Stomach (tissue), 8 donors: ENCODE measurements at regions not wholly inside any gene's neighbourhood (a gene's known extent, or its start where the extent isn't known, plus 50 kb on each side); places are given as distances from the start of the nearest gene placed in this dataset.

Experiments
- DNase-seq, 2 donors: peaks; one replicate each; pipeline versions ENCODE4 v3.0.0 to v3.0.0-alpha.2; 2013 to 2019
- H3K27ac ChIP-seq, 5 donors: fragments of 200-600 bp in 4 of 5; sonication (generic) in 4 of 5; one replicate each; pipeline ENCODE4 v1.5.1; 2013 to 2019; ENCODE audit warnings: mild to moderate bottlenecking in 1 of 5, moderate library complexity in 1 of 5
- H3K27me3 ChIP-seq, 3 donors: fragments of 200-600 bp; sonication (generic); one replicate each; pipeline ENCODE4 v1.5.1; 2017 to 2019; ENCODE audit warnings: mixed run types in 1 of 3
- H3K36me3 ChIP-seq, 4 donors: fragments of 200-600 bp; sonication (generic); 1 replicate in 3 of 4; 2 replicates in 1 of 4; pipeline ENCODE4 v1.5.1; 2016 to 2019
- H3K4me1 ChIP-seq, 4 donors: fragments of 200-600 bp; sonication (generic); one replicate each; pipeline ENCODE4 v1.5.1; 2016 to 2019
- H3K4me3 ChIP-seq, 4 donors: fragments of 200-600 bp; sonication (generic) in 3 of 4; one replicate each; pipeline ENCODE4 v1.5.1; 2016 to 2019; ENCODE audit warnings: mild to moderate bottlenecking in 1 of 4
- H3K9me3 ChIP-seq, 4 donors: fragments of 200-600 bp; sonication (generic); one replicate each; pipeline ENCODE4 v1.5.1; 2016 to 2019
- EP300 ChIP-seq: sonication (generic); formaldehyde crosslinking; IDR thresholded peaks from one replicate; pipeline ENCODE4 v1.6.1; 2017; ENCODE audit warnings: antibody characterized with exemption
- POLR2A ChIP-seq, 4 donors: fragments of 450-650 bp; IDR thresholded peaks; one replicate each; pipeline ENCODE4 v1.6.1; 2016; ENCODE audit warnings: antibody characterized with exemption in 4 of 4, control low read depth in 2 of 4, mild to moderate bottlenecking in 1 of 4, moderate library complexity in 1 of 4
- POLR2AphosphoS5 ChIP-seq, 3 donors: sonication (generic); formaldehyde crosslinking; IDR thresholded peaks; one replicate each; pipeline ENCODE4 v1.6.1; 2016; ENCODE audit warnings: antibody characterized with exemption in 3 of 3
- WGBS, 5 donors: extraction: QIAGEN DNeasy Blood & Tissue Kit in 3 of 5; methylation state at CpG; one replicate each; pipeline versions ENCODE4 v1.1.5 to v1.1.7; 2013 to 2018; 5-methylcytosine and 5-hydroxymethylcytosine counted together
- intact Hi-C: fragments of 100-400 bp; cut with DNase I; formaldehyde crosslinking; loops from one replicate; pipeline ENCODE4 v1.15.1; 2023; ENCODE audit warnings: low total_unique reads
- TF ChIP-seq, protein P1 (sequence below), 7 experiments: fragments of 450-650 bp in 4 of 7; fragments of 200-600 bp in 3 of 7; sonication (generic) in 3 of 7; IDR thresholded peaks; one replicate each; pipeline ENCODE4 v1.5.1; 2016 to 2019; ENCODE audit warnings: antibody characterized with exemption in 7 of 7, control low read depth in 2 of 7, mild to moderate bottlenecking in 1 of 7
- donor health status: healthy with polysubstance abuse.
- donor health status: Bipolar disorder and iron deficiency.
- donor health status: healthy.

DNA sequence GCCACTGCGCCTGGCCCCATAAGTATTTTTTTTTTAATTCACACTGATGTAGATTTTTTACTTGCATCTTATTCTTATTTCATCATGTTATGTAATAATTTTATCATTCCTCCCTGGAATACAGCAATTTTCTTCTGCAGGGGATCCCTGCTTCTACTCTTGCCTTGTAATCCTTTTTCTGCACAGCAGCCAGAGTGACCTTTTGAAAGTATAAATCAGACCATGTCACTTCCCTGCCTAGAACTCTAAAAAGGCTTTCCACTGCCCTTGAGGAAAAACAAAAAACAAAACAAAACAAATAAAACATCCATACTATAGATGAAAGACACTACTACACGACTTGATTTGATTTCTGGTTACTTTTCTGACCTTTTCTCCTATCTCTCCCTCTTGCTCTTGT is 1334.7 kb downstream of the REEP3 start:
- no peaks in the 10 kb centered on the region for H3K27me3 ChIP-seq
- 51 to 59% (median 54%) methylated on average over 2 of the region's 2 CpGs for WGBS, 5 donors
- H3K27ac ChIP-seq: no peak overlapping the region
- H3K4me3 ChIP-seq: no peak overlapping the region
- H3K36me3 ChIP-seq: no peaks in the 10 kb centered on the region
- no peaks in the 10 kb centered on the region for H3K4me1 ChIP-seq
- H3K9me3 ChIP-seq: no peaks in the 10 kb centered on the region
- DNase-seq: no peak
- TF ChIP-seq POLR2A (IDR thresholded peaks at IDR 0.05): no peak
- no peak for TF ChIP-seq POLR2AphosphoS5 (IDR thresholded peaks at IDR 0.05)
- TF ChIP-seq, protein P1, sequence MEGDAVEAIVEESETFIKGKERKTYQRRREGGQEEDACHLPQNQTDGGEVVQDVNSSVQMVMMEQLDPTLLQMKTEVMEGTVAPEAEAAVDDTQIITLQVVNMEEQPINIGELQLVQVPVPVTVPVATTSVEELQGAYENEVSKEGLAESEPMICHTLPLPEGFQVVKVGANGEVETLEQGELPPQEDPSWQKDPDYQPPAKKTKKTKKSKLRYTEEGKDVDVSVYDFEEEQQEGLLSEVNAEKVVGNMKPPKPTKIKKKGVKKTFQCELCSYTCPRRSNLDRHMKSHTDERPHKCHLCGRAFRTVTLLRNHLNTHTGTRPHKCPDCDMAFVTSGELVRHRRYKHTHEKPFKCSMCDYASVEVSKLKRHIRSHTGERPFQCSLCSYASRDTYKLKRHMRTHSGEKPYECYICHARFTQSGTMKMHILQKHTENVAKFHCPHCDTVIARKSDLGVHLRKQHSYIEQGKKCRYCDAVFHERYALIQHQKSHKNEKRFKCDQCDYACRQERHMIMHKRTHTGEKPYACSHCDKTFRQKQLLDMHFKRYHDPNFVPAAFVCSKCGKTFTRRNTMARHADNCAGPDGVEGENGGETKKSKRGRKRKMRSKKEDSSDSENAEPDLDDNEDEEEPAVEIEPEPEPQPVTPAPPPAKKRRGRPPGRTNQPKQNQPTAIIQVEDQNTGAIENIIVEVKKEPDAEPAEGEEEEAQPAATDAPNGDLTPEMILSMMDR (IDR thresholded peaks at IDR 0.05): no peak
- TF ChIP-seq EP300: no peak
- intact Hi-C loops: no loop called here

DNA sequence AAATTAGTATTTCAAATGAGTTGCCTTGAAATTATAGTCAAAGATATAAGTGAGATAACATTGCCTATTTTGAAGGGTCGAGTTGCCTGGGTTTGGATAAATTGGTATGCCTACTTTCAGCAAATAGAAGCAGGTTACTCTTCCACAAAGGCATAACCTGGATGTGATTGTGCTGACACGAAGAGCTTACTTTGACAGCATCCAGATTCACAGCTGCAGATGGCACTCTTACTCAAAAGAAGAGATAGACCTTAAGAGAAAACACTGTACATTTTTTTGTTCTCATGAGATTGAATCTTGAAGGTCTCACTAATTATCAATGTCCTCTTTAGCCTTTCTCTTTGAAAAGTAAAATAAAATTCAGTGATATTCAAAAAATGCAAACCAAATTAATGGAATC is 1338.7 kb downstream of the REEP3 start:
- DNase-seq: no peak
- no peak overlapping the region for H3K4me3 ChIP-seq
- WGBS, 5 donors: 47 to 64% (median 63%) methylated on average over 2 of the region's 2 CpGs
- H3K4me1 ChIP-seq: no peaks in the 10 kb centered on the region
- no peak overlapping the region for H3K27ac ChIP-seq
- intact Hi-C loops: no loop called here
- no peak for TF ChIP-seq POLR2AphosphoS5 (IDR thresholded peaks at IDR 0.05)
- TF ChIP-seq POLR2A (IDR thresholded peaks at IDR 0.05): no peak
- H3K27me3 ChIP-seq: no peaks in the 10 kb centered on the region
- no peaks in the 10 kb centered on the region for H3K9me3 ChIP-seq
- H3K36me3 ChIP-seq: no peaks in the 10 kb centered on the region

DNA sequence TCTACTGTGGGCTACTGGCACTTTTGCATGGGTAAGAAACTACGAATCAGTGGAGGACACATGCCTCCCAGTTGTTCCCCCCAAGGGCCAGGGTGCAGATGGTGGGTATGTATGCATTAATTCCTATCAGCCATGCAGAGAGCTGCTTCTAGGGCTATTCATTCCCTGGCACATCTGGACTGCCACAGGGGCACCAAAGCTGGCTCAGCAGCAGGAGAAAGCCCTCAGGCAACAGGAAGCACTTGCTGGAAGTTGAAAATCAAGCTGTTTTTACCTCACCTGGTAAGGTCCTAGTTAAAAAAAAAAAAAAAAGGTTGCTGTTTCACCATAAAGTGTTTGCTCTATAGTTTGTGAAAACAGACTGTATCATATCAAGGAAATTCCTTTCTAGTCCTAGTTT is 1342.6 kb downstream of the REEP3 start:
- TF ChIP-seq POLR2AphosphoS5 (IDR thresholded peaks at IDR 0.05): no peak
- TF ChIP-seq, protein P1 (IDR thresholded peaks at IDR 0.05): no peak
- TF ChIP-seq EP300: no peak
- no peak for TF ChIP-seq POLR2A (IDR thresholded peaks at IDR 0.05)
- peaks cover 0 to 11% (median 0%) of the 10 kb centered on the region in 4 donors for H3K4me1 ChIP-seq
- 73 to 86% (median 80%) methylated on average over 1 of the region's 1 CpG for WGBS, 5 donors
- intact Hi-C loops: no loop called here
- no peak overlapping the region for H3K27ac ChIP-seq
- H3K4me3 ChIP-seq: no peak overlapping the region
- no peaks in the 10 kb centered on the region for H3K9me3 ChIP-seq
- no peaks in the 10 kb centered on the region for H3K36me3 ChIP-seq
- no peaks in the 10 kb centered on the region for H3K27me3 ChIP-seq
- no peak for DNase-seq

DNA sequence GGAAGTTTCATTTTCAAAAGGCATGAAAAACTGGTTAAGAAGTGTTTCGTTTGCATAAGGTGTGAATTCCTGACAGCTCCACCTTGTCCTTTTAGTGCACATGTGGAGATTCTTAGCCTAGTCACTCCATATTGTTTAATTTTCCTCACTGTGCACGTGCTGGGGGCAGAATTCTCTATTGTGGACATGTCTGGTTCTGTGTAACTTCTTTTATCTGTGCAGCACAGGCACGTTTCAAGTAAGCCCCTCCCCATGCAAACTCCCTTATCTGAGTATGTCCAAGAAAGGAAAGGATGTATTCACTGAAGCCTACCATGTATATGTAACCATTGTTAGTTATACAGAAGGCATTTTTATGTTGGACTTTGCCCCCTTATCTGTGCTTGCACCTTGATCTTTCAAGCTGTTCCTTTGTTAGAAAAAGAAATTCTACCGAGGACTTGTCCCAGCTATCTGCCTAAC is 1346.3 kb downstream of the REEP3 start:
- peak in 1 of 2 donors; percentile 77 for DNase-seq
- WGBS, 5 donors: 7 to 25% (median 15%) methylated on average over 3 to 4 of the region's 4 CpGs
- intact Hi-C loops: no loop called here

DNA sequence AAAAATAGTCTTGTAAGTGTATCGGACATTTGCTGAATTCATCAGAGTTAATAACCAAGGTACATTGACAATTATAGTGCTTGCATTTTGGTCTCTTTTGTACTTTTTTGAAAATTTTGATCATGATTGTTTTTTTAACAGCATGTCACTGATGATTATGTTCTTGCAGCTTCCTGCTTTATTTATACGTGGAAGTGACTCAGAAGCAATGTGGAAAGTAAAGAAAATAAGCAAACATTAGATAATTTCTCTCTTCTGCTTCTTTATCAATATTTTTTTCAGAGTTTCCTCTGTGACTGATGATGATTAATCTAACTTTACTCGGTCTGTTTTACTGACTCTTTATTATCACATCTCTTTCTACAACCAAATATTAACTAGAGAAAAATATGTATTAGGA is 1351.9 kb downstream of the REEP3 start:
- TF ChIP-seq EP300 (no peak), POLR2A (IDR thresholded peaks at IDR 0.05) (no peak), POLR2AphosphoS5 (IDR thresholded peaks at IDR 0.05) (no peak)
- TF ChIP-seq, protein P1 (IDR thresholded peaks at IDR 0.05): no peak
- intact Hi-C loops: no loop called here

More for the DNA sequence above, 1346.3 kb downstream of the REEP3 start:
- H3K27ac ChIP-seq: peak overlapping the region in 4 of 5 donors; percentile 25 to 70 (median 50)
- peaks cover 0 to 11% (median 0%) of the 10 kb centered on the region in 4 donors for H3K4me1 ChIP-seq
- no peaks in the 10 kb centered on the region for H3K27me3 ChIP-seq
- no peaks in the 10 kb centered on the region for H3K36me3 ChIP-seq
- H3K4me3 ChIP-seq: no peak overlapping the region
- TF ChIP-seq EP300 (no peak), POLR2AphosphoS5 (IDR thresholded peaks at IDR 0.05) (peak in 2 of 3 donors; percentile 33 to 35)
- H3K9me3 ChIP-seq: no peaks in the 10 kb centered on the region

More for the DNA sequence above, 1351.9 kb downstream of the REEP3 start:
- H3K9me3 ChIP-seq: no peaks in the 10 kb centered on the region
- H3K4me1 ChIP-seq: no peaks in the 10 kb centered on the region
- no peak for DNase-seq
- 37 to 45% (median 41%) methylated on average over 3 of the region's 3 CpGs for WGBS, 5 donors
- H3K27ac ChIP-seq: no peak overlapping the region
- H3K4me3 ChIP-seq: no peak overlapping the region
- no peaks in the 10 kb centered on the region for H3K27me3 ChIP-seq
- no peaks in the 10 kb centered on the region for H3K36me3 ChIP-seq
